Transverse colon (tissue), 4 donors: ENCODE measurements at regions not wholly inside any gene's neighbourhood (a gene's known extent, or its start where the extent isn't known, plus 50 kb on each side); places are given as distances from the start of the nearest gene placed in this dataset.

ENCODE experiments used
- EP300 ChIP-seq: sonication (generic); formaldehyde crosslinking; IDR thresholded peaks from one replicate; pipeline ENCODE4 v1.6.1; 2017; ENCODE audit warnings: antibody characterized with exemption, low read depth
- POLR2A ChIP-seq: fragments of 450-650 bp; IDR thresholded peaks from one replicate; pipeline ENCODE4 v1.6.1; 2016; ENCODE audit warnings: antibody characterized with exemption, mild to moderate bottlenecking, moderate library complexity
- POLR2AphosphoS5 ChIP-seq, 3 donors: sonication (generic); formaldehyde crosslinking; IDR thresholded peaks; one replicate each; pipeline ENCODE4 v1.6.1; 2016; ENCODE audit warnings: antibody characterized with exemption in 3 of 3
- TF ChIP-seq, protein P1 (sequence below), 5 experiments: fragments of 200-600 bp in 3 of 5; fragments of 450-650 bp in 2 of 5; sonication (generic) in 3 of 5; IDR thresholded peaks; 1 replicate in 2 of 5; 2 replicates in 3 of 5; pipeline ENCODE4 v1.5.1; 2016 to 2017; ENCODE audit warnings: antibody characterized with exemption in 5 of 5, inconsistent platforms in 3 of 5, mild to moderate bottlenecking in 2 of 5, moderate library complexity in 1 of 5

DNA sequence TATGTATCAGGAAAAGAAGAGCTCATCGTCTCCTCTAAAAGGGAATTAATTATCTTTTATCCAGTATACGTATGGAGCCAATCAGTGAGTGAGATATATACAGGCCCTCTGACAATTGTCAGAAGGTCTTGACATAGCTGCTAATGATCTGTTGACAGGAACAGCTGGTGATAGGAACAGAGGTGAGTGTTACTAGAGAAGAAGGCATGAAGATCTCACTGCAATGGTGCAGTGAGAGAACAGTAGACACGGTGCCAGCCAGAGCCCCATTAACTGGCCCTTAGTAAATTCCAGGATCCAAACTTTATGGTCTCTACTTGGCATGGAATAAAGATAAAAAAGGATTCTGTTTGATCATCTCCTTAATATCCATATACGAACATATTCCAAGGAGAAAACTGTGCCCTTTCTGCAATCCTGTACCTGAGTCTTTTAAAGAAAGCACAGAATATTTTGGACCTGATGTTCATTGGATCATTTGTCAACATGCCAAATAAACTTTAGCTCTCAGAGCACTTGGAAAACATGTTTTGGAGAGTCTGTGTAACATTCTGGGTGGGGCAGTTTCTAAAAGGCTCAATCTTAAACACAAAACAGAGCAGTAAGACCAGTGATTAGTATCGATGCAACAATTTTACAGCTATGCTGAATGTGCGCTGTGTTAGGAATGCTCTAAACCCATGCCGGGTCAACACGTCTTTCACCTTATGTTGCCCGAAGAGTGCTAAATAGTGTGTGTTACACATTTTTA is 135.8 kb upstream of the CITED2 start:
- TF ChIP-seq, protein P1, sequence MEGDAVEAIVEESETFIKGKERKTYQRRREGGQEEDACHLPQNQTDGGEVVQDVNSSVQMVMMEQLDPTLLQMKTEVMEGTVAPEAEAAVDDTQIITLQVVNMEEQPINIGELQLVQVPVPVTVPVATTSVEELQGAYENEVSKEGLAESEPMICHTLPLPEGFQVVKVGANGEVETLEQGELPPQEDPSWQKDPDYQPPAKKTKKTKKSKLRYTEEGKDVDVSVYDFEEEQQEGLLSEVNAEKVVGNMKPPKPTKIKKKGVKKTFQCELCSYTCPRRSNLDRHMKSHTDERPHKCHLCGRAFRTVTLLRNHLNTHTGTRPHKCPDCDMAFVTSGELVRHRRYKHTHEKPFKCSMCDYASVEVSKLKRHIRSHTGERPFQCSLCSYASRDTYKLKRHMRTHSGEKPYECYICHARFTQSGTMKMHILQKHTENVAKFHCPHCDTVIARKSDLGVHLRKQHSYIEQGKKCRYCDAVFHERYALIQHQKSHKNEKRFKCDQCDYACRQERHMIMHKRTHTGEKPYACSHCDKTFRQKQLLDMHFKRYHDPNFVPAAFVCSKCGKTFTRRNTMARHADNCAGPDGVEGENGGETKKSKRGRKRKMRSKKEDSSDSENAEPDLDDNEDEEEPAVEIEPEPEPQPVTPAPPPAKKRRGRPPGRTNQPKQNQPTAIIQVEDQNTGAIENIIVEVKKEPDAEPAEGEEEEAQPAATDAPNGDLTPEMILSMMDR (IDR thresholded peaks at IDR 0.05) = no peak
- TF ChIP-seq POLR2A (no peak), POLR2AphosphoS5 (IDR thresholded peaks at IDR 0.05) (no peak), EP300 (no peak)
